HG02870 (cell line): ENCODE measurements at regions not wholly inside any gene's neighbourhood (a gene's known extent, or its start where the extent isn't known, plus 50 kb on each side); places are given as distances from the start of the nearest gene placed in this dataset.

Experiments
- ATAC-seq: cut with Tn5 transposase; IDR thresholded peaks from one replicate; pipeline ENCODE4 v1.9.1; 2021; ENCODE audit warnings: mild to moderate bottlenecking, moderate library complexity; ENCODE audit not compliant: unreplicated experiment

DNA sequence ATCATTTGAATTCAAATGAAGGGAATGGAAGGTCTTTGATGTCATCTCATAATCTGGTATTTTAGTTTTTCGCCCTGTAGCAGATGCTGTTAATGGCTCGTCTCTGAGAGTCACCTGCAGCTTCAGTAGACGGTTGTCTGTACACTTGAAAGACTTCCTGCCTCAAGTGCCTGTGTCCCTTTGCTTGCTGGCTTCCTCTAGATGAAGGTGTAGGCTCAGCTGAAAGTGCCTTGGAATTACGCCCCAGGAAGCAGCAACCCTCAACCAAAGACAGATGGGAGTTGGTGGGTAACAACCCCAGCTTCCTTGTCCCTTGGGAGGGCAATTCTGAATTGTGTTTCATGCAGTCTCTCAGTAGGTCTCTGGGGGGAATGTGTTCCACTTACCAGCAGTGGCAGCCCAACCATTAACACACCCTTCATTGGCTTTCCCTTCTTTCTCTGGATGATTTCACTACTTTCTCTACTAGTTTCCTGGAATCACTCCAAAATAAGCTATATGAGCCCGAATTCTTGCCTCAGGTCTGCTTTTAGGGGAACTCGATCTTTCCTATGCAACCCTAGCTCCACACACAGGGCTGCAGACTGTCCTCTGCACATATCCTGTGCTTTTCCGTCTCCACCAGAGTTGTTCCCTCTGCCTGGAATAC, 395.6 kb downstream of the DMAC1 start:
- ATAC-seq, result no peak

DNA sequence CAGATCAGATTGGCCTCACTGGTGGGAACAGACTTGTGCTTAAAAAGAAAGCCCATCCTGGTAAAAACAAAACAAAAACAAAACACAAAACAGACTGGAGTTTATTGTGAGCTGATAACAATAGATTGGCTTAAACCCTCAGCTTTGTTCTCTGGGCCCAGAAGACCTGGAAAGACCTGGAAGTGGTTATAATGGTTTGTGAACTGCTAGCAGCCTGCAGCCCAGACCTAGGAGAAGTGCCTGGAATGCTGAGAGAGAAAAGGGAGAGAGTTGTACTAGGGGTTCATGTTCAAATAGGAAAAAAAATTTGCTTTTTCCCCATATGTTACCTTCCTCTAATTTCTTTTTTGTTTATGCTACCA, 396.6 kb downstream of the DMAC1 start:
- no peak for ATAC-seq

DNA sequence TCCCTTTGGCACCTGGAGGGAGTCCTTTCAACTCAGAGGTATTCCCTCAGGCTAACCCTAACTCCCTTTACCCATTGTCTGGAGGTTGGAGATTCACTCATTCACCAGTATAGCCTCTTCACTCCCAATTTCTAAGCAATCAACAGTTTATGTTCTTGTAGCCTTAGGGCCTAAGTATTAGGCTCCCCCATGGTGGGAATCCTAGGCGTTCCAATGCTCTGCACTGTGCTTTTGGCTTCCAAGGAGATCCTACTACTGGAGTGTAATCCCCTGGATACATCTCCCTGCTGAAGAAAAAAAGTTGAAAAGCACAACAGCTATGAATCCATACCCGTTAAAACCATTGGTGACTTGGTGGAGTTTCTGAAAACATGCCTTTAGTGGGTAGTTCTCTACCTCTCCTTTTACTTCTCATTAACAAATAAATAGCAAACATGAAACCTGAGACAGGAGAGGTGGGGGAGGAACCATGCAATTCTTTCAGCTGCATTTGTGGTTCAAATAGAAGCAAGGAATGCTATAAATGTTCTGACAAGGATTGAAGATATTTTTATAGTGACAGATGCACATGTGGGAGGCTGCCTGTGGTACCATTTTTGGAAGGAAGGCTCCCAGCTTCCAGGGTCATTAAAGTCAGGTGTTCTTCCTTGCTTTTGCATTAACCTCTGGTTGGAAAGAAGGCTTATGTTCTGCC, 397.1 kb downstream of the DMAC1 start:
- no peak for ATAC-seq

GRCh38 chr9:7401116-7401515, 398.5 kb downstream of the DMAC1 start:
- ATAC-seq, result no peak

DNA sequence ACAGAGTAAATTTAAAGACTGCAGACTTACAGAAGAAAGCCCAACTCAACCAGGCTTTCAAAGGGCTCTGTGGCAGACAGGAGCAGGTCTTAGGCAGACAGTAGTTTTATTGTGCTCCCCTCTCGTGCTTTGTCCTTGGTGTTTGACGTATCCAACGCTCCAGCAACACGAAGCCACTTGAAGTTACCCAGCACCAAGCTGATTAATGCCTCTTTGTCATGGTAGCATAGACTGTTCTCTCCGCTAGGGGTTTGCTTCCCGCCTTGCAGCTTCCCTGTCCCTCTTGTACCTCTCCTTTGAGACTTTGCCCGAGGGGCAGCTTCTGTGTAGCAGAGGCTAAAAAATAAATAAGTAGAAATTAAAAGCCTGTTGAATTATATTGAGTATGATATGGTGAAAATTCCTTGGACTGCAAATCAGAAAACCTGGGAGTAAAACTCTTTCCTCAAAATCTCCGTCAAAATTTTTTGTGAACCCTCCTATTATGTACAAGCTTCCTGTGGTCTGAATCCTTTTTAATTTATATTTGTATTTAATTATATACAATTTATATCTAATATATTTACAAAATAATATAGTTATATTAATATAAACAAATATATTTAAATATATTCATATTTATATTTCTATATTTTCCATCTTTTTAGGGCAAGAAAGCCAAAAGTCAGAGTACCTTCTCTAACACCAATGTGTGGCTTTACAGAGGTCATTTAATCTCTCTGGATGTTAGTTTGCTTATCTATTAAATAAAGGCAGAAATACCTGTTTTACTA, 405.4 kb downstream of the DMAC1 start:
- no peak for ATAC-seq

GRCh38 chr9:7392148-7392547, 407.4 kb downstream of the DMAC1 start:
- ATAC-seq, result no peak

- ATAC-seq, result no peak
These were observed 410.8 kb downstream of the DMAC1 start for GRCh38 chr9:7388755-7389154.

DNA sequence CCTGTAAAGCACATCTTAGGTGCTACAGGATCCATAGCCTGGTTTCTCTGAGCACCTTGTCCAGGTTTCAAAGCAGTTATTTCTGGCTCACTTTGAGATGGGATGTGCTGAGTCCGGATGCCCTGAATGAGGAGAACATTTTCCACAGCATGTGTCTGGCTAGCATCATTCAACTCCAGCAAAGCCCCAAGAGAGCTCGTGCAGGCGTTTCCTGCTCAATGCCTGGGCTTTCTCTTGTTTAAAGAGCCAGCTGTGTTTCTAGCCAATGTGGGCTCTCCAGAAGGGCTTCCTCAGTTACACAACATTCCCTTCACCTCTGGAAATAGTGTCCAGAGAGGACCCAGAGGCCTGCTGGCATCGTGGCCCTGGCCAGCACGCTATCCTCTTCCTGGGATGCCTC, 411.7 kb downstream of the DMAC1 start:
- no peak for ATAC-seq

GRCh38 chr9:7382304-7382703, 417.3 kb downstream of the DMAC1 start:
- ATAC-seq, result no peak

- no peak for ATAC-seq
These were observed 422.1 kb downstream of the DMAC1 start for GRCh38 chr9:7377489-7377888.

- ATAC-seq, result no peak
These were observed 422.7 kb downstream of the DMAC1 start for GRCh38 chr9:7376833-7377232.

GRCh38 chr9:7376213-7376612, 423.4 kb downstream of the DMAC1 start:
- no peak for ATAC-seq

- no peak for ATAC-seq
These were observed 424.5 kb downstream of the DMAC1 start for GRCh38 chr9:7375013-7375511.

DNA sequence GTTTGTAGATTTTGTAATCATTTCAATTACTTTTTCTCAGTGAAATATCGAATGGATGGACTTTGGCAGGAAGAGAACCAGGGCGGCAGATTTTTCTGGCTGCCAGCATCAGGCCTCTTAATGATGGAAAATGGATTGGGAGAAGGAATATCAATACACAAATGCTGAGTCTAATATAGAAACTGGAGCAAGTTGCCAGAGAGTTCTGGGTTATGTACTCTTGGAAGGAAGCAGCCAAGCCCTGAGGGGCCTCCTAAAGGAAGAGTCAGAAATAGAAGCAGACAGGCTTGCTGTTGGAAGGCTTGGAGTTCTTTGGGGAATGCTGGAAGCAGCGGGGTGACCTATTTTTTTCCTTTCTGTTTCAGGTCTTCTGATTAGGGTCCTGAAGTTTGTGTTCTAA, 428.6 kb downstream of the DMAC1 start:
- ATAC-seq, result no peak

DNA sequence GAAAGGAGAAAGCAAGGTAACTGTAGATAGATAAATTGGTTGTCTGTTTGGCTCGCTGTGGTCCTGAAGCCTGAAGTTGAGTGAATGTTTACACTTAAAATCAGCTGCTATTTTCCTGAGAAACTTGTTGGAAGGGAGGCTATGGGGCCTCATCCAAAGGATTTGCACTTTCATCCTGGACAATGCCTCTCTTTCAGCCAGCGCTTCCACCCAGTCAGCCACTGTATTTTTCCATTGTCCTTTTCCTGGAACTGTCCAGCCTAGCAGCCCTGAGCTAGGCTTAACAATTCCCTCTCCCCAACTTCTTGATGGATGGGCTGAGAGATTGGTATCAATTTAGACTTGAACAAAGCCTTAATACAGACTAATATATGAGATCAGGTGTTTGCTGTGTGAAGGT, 429.2 kb downstream of the DMAC1 start:
- ATAC-seq, result no peak

DNA sequence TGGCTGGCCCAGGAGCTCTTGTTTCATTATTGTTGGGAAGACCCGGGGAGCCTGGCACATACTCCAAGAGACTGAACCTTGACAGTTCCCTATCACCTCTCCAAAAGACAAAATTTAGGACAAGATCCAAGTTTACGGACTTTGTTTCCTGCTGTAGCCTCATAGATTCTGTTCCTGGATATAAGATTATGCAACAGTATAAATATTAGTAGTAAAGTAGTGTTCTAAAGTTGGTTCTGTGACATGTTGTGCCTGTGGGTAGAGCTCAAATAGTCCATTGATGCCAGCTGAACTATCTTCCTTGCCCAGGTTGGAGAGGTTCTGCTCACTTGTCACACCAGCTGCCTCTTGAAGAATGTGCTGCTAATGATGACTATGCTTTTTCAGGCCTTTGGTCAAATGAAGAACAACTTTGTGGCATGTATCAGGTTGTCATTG, 430.2 kb downstream of the DMAC1 start:
- ATAC-seq, result no peak

DNA sequence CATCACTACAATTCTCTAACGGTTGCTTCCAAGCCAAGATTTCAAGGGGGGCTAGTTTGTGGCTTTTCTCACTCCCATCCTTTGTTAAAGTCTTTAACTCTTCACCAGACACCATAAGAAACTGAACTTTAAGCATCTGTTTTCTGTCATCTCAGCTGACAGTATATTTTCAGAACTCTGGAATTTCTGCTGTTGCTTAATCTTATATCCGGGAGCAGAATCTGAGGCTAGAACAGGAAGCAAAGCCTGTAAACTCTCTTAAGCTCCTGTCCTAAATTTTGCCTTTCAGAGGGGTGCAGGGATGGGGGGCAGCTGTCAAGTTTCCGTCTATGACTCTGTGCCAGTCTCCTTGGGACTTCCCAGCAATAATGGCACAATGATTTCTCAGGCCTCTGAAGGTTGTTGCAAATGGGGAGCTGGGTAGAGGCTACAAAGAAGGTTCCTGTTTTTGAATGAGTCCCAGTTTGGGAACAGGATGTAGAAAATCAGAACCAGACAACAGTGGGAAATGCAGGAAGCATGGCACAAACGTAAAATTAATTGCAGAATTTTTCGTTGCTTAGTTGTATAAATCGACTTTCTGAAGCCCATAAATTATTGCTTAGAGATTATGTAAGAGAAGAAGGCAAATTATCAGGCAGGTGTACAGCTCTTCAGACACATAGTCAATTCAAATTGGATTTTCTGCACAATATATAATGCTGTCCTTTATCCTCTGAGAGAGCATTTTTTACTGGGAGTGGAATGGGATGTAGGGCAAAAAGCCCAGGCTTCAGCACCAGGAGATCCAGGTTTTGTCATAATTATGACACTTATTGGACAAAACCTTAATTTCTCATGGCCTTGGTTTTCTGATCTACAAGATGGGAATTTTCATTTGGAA, 430.9 kb downstream of the DMAC1 start:
- ATAC-seq, result no peak

DNA sequence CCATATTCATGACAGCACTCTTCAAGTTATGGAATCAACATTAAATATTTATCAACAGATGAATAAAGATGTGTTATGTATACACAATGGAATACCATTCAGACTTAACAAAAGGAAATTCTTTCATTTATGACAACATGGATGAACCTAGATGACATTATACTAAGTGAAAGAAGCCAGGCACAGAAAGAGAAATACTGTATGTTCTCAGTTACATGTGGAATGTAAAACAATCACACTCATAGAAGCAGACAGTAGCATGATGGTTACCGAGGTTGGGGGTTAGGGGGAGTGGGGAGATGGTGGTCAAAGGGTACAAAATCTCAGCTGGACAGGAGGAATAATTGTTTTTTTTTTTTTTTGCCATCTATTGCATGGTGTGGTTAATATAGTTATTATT, 431.9 kb downstream of the DMAC1 start:
- ATAC-seq, result no peak

DNA sequence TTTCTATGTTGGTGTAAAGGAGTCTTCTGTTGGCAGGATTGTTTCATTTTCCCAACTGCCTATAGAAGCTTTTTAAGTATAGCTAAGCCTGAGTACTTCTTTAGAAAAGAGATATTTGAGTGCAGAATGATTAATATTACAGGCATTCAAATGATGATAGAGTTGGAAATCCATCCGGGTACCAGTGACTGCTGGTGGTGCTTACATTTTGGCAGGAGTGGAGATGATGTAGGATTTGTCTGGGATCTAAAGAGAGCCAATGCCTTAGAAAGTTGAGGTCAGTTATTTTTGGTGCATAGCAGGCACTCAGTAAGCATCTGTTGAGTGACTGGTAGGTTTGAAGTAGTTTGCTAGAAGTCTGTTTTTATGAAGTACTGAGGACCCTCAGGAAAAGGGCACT, 433.5 kb downstream of the DMAC1 start:
- ATAC-seq, result no peak

DNA sequence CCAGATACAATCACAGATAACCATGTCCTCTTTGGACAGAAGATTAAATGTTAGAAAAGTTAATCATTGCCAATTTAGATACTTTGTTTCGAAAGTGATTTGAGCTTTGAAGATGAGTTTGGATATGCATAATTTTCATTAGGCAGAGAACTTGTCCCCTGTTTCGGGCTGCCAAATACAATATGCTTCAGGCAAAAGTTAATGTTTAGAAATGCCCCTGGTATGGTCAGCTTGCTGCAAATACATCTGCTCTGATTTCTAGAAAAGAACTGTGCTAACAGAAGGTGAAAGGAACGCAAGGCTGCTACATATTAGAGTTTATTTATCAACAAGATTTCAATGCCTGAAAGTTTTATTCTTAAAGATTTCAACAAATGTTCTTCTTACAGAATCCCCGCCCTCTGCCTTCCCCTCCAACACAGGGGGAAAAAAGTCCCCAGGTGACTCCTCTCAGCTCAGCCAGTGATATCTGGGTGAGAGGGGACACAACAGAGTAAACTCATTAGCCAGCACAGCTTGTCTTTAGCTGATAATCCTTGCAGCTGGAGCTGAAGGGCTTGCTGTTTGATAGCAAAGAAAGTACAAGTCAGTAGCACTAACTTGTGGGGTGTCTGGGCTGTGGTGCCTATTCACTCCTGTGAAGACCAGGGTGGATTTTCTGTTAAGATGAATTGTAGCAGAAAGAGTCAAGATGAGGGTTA, 435.7 kb downstream of the DMAC1 start:
- no peak for ATAC-seq
